GM12878 (cell line): ENCODE measurements at regions not wholly inside any gene's neighbourhood (a gene's known extent, or its start where the extent isn't known, plus 50 kb on each side); places are given as distances from the start of the nearest gene placed in this dataset.

Experiments
- ATAC-seq: fragments of 200-7000 bp; cut with Tn5 transposase; 3 replicates; pipeline ENCODE4 v1.9.1; 2020; ENCODE audit warnings: mild to moderate bottlenecking, moderate library complexity
- BruUV-seq: library from RNA; stranded (reverse); fragments of 400-500 nt; replicated peaks from 2 replicates; lab custom pipeline; 2021; lab: Mats Ljungman, UMichigan
- CTCF ChIA-PET: fragments of 300-600 bp; sonication (Branson Sonifier 250); formaldehyde crosslinking; extraction: SDS; loops from one replicate; lab custom pipeline; 2021; ENCODE audit warnings: inconsistent platforms; lab: Yijun Ruan, JAX
- POLR2A ChIA-PET: fragments of 350-600 bp; formaldehyde crosslinking; extraction: SDS; loops from one replicate; lab custom pipeline; 2021; ENCODE audit warnings: inconsistent platforms; lab: Charles Lee
- RAD21 ChIA-PET: fragments of 300-600 bp; sonication (Branson Sonifier 250); formaldehyde crosslinking; loops from one replicate; lab custom pipeline; 2023; ENCODE audit warnings: antibody characterized with exemption; ENCODE audit not compliant: unreplicated experiment; lab: Charles Lee
- SMC1A ChIA-PET: fragments of 300-600 bp; sonication (Branson Sonifier 250); formaldehyde crosslinking; loops from one replicate; lab custom pipeline; 2023; ENCODE audit not compliant: unreplicated experiment, uncharacterized antibody; lab: Charles Lee
- DNase-seq: peaks from one replicate; pipeline ENCODE4 v3.0.0-alpha.2; 2011; ENCODE audit warnings: low read depth, low spot score
- FAIRE-seq: peaks from 3 replicates; lab custom pipeline; 2011; peaks lifted over from hg19 to GRCh38; lab: Jason Lieb, UNC
- H2AFZ ChIP-seq: 2 replicates; pipeline ENCODE4 v1.6.0; 2011; ENCODE audit warnings: low read depth, low read length, control low read depth; ENCODE audit not compliant: control insufficient read depth
- H3K27ac ChIP-seq: 2 replicates; pipeline ENCODE4 v1.5.1; 2011; ENCODE audit warnings: control low read depth; ENCODE audit not compliant: control insufficient read depth, insufficient read depth
- H3K27me3 ChIP-seq, 2 experiments: replicated peaks in 1 of 2; 2 replicates each; pipeline versions ENCODE4 v1.6.0 to v1.6.1; 2011; ENCODE audit warnings: low read length in 1 of 2; ENCODE audit not compliant: control insufficient read depth in 2 of 2, insufficient read depth in 2 of 2
- H3K36me3 ChIP-seq, 2 experiments: 2 replicates each; pipeline ENCODE4 v1.5.1; 2011; ENCODE audit warnings: low read length in 1 of 2; ENCODE audit not compliant: control insufficient read depth in 2 of 2, insufficient read depth in 2 of 2
- H3K4me1 ChIP-seq: 2 replicates; pipeline ENCODE4 v1.6.1; 2011; ENCODE audit warnings: mild to moderate bottlenecking, low read length, moderate library complexity, mixed read lengths; ENCODE audit not compliant: control insufficient read depth, insufficient read depth
- H3K4me2 ChIP-seq: 2 replicates; pipeline ENCODE4 v1.6.0; 2011; ENCODE audit warnings: control low read depth; ENCODE audit not compliant: control insufficient read depth, insufficient read depth
- H3K4me3 ChIP-seq: fragments of 200-600 bp; sonication (generic); 2 replicates; pipeline ENCODE4 v1.5.1; 2016
- H3K79me2 ChIP-seq: 2 replicates; pipeline ENCODE4 v1.6.0; 2011; ENCODE audit warnings: low read length; ENCODE audit not compliant: control insufficient read depth, insufficient read depth
- H3K9ac ChIP-seq: 2 replicates; pipeline ENCODE4 v1.8.0; 2011; ENCODE audit warnings: low read length, control low read depth, mixed read lengths; ENCODE audit not compliant: control insufficient read depth, insufficient read depth
- H3K9me3 ChIP-seq: replicated peaks from 3 replicates; pipeline ENCODE4 v1.5.1; 2011; ENCODE audit warnings: mild to moderate bottlenecking, low read length; ENCODE audit not compliant: control insufficient read depth, insufficient read depth
- H4K20me1 ChIP-seq: 2 replicates; pipeline ENCODE4 v1.6.0; 2011; ENCODE audit not compliant: control insufficient read depth, insufficient read depth
- ASH2L ChIP-seq: fragments of 300-600, 200-600 bp; sonication (generic); IDR thresholded peaks from 2 replicates; pipeline ENCODE4 v1.6.1; 2017; ENCODE audit warnings: low read depth, mild to moderate bottlenecking, borderline replicate concordance
- EZH2 ChIP-seq: IDR thresholded peaks from 2 replicates; pipeline ENCODE4 v1.6.1; 2012; ENCODE audit warnings: low read depth, mild to moderate bottlenecking, control low read depth, inconsistent platforms, low read length, borderline replicate concordance; ENCODE audit not compliant: control insufficient read depth
- FOXK2 ChIP-seq: fragments of 450-650 bp; IDR thresholded peaks from 2 replicates; pipeline ENCODE4 v1.6.1; 2017; ENCODE audit warnings: mild to moderate bottlenecking, moderate library complexity
- MYB ChIP-seq: fragments of 150-350 bp; IDR thresholded peaks from 2 replicates; pipeline ENCODE4 v1.6.1; 2014; ENCODE audit warnings: mild to moderate bottlenecking, low read depth, low read length, borderline replicate concordance
- NFYA ChIP-seq: IDR thresholded peaks from 2 replicates; pipeline ENCODE4 v1.6.1; 2011; ENCODE audit warnings: low read depth, mild to moderate bottlenecking, low read length, improper control_type of control experiment, borderline replicate concordance
- RBBP5 ChIP-seq: fragments of 200-600 bp; sonication (generic); conservative IDR thresholded peaks from 2 replicates; pipeline ENCODE4 v1.6.1; 2016
- SP1 ChIP-seq: IDR thresholded peaks from one replicate; pipeline ENCODE4 v1.6.1; 2011; ENCODE audit warnings: low read depth, low read length
- in situ Hi-C: fragments of 300-500 bp; cut with MboI; formaldehyde crosslinking; loops from 9 replicates; pipeline ENCODE4 v1.14.3; 2018; ENCODE audit warnings: mixed read lengths
- intact Hi-C: fragments of 100-400 bp; cut with micrococcal nuclease; formaldehyde crosslinking; loops from one replicate; pipeline ENCODE4 v1.14.2; 2022; ENCODE audit not compliant: unreplicated experiment
- TF ChIP-seq, protein P1 (sequence below): fragments of 450-650 bp; IDR thresholded peaks from 2 replicates; pipeline ENCODE4 v1.6.1; 2017; ENCODE audit warnings: mild to moderate bottlenecking
- TF ChIP-seq, protein P2 (sequence below): fragments of 450-650 bp; IDR thresholded peaks from 2 replicates; pipeline ENCODE4 v1.6.1; 2017; ENCODE audit warnings: borderline replicate concordance

GRCh38 chr2:145597809-145598208 lies 1077.9 kb upstream of the ZEB2 start:
- Histone ChIP-seq H3K27me3 (no peaks in the 10 kb centered on the region), H4K20me1 (no peaks in the 10 kb centered on the region)
- POLR2A ChIA-PET: no interaction called here
- RAD21 ChIA-PET: no interaction called here
- TF ChIP-seq, protein P1, sequence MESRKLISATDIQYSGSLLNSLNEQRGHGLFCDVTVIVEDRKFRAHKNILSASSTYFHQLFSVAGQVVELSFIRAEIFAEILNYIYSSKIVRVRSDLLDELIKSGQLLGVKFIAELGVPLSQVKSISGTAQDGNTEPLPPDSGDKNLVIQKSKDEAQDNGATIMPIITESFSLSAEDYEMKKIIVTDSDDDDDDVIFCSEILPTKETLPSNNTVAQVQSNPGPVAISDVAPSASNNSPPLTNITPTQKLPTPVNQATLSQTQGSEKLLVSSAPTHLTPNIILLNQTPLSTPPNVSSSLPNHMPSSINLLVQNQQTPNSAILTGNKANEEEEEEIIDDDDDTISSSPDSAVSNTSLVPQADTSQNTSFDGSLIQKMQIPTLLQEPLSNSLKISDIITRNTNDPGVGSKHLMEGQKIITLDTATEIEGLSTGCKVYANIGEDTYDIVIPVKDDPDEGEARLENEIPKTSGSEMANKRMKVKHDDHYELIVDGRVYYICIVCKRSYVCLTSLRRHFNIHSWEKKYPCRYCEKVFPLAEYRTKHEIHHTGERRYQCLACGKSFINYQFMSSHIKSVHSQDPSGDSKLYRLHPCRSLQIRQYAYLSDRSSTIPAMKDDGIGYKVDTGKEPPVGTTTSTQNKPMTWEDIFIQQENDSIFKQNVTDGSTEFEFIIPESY: no peak
- TF ChIP-seq EZH2 (no peak), NFYA (no peak), ASH2L (no peak), MYB (no peak), FOXK2 (no peak), RBBP5 (no peak), SP1 (no peak)
- TF ChIP-seq, protein P2, sequence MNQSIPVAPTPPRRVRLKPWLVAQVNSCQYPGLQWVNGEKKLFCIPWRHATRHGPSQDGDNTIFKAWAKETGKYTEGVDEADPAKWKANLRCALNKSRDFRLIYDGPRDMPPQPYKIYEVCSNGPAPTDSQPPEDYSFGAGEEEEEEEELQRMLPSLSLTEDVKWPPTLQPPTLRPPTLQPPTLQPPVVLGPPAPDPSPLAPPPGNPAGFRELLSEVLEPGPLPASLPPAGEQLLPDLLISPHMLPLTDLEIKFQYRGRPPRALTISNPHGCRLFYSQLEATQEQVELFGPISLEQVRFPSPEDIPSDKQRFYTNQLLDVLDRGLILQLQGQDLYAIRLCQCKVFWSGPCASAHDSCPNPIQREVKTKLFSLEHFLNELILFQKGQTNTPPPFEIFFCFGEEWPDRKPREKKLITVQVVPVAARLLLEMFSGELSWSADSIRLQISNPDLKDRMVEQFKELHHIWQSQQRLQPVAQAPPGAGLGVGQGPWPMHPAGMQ: no peak
- TF ChIP-seq, all 136 proteins: peak for 0
- CTCF ChIA-PET: no interaction called here
- H3K9ac ChIP-seq: no peak overlapping the region
- SMC1A ChIA-PET: no interaction called here
- no peak overlapping the region for H2AFZ ChIP-seq
- no peak for DNase-seq
- H3K4me2 ChIP-seq: no peak overlapping the region
- ATAC-seq: no peak
- no peak for FAIRE-seq
- H3K36me3 ChIP-seq: no peaks in the 10 kb centered on the region
- in situ Hi-C loops (no loop called here), intact Hi-C loops (no loop called here)
- no peak overlapping the region for H3K4me3 ChIP-seq
- H3K9me3 ChIP-seq: no peaks in the 10 kb centered on the region
- no TSS peak for BruUV-seq
- peaks cover 14% of the 10 kb centered on the region for H3K4me1 ChIP-seq
- H3K79me2 ChIP-seq: no peaks in the 10 kb centered on the region
- no peak overlapping the region for H3K27ac ChIP-seq
